Breast epithelium (tissue), 3 donors: ENCODE measurements at regions not wholly inside any gene's neighbourhood (a gene's known extent, or its start where the extent isn't known, plus 50 kb on each side); places are given as distances from the start of the nearest gene placed in this dataset.

Source experiments
- POLR2A ChIP-seq: fragments of 450-650 bp; IDR thresholded peaks from one replicate; pipeline ENCODE4 v1.6.1; 2016; ENCODE audit warnings: antibody characterized with exemption, mild to moderate bottlenecking, moderate library complexity
- TF ChIP-seq, protein P1 (sequence below), 3 donors: fragments of 450-650 bp; IDR thresholded peaks; one replicate each; pipeline ENCODE4 v1.5.1; 2016 to 2017; ENCODE audit warnings: antibody characterized with exemption in 3 of 3, mild to moderate bottlenecking in 3 of 3, moderate library complexity in 3 of 3

DNA sequence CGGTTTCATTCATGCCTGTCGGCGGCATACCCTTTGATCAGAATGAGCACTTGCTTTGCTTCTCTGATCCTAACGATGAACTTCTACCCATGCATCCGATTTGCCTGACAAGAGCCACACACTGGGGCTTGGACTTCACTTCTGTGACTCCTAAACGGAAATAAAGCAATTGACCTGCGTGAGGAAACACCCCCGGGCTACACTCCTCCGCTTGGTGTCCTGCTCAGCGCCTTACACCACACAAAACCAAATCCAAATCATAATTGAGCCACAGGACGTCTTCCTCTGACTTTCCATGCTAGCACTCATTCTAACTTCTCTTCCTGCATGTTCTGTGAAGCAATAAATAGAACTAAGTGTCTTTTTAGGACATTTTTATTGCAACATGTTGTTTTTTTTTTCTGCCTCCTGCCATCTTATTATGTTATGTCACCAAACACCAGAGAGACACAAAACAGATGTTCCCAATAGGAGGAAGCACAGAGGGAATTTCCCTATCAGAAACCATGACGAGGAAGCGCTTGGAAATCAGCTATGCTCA is 110.8 kb upstream of the FAM9B start:
- TF ChIP-seq, protein P1, sequence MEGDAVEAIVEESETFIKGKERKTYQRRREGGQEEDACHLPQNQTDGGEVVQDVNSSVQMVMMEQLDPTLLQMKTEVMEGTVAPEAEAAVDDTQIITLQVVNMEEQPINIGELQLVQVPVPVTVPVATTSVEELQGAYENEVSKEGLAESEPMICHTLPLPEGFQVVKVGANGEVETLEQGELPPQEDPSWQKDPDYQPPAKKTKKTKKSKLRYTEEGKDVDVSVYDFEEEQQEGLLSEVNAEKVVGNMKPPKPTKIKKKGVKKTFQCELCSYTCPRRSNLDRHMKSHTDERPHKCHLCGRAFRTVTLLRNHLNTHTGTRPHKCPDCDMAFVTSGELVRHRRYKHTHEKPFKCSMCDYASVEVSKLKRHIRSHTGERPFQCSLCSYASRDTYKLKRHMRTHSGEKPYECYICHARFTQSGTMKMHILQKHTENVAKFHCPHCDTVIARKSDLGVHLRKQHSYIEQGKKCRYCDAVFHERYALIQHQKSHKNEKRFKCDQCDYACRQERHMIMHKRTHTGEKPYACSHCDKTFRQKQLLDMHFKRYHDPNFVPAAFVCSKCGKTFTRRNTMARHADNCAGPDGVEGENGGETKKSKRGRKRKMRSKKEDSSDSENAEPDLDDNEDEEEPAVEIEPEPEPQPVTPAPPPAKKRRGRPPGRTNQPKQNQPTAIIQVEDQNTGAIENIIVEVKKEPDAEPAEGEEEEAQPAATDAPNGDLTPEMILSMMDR (IDR thresholded peaks at IDR 0.05) = no peak
- no peak for TF ChIP-seq POLR2A
